DMS153 treated with DMSO at 0.1 percent for 48 hours (cell line): ENCODE measurements at regions not wholly inside any gene's neighbourhood (a gene's known extent, or its start where the extent isn't known, plus 50 kb on each side); places are given as distances from the start of the nearest gene placed in this dataset.

Source experiments
- DNase-seq: peaks from one replicate; lab custom pipeline; 2025; ENCODE audit not compliant: unreplicated experiment; lab: John Stamatoyannopoulos, UW

DNA sequence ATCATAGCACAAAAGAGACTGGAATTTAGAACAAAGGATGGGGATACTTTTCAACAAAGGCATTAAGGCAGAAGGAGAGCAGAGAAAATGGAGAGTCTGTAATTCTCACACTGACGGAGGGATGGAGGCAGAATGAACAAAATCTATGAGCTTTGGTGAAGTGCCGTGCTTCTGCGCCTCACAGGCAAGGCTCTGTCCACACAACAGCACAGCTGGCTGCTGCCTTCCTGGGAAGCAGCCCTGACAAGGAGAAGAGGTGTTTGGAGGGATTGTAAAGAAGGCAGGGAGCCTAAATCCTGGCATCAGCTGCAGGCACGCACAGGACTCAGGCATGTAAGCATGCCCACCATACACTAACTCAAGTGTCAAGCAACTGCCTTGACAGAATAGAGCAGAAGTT, 485.2 kb upstream of the KIF2A start:
- no peak for DNase-seq

DNA sequence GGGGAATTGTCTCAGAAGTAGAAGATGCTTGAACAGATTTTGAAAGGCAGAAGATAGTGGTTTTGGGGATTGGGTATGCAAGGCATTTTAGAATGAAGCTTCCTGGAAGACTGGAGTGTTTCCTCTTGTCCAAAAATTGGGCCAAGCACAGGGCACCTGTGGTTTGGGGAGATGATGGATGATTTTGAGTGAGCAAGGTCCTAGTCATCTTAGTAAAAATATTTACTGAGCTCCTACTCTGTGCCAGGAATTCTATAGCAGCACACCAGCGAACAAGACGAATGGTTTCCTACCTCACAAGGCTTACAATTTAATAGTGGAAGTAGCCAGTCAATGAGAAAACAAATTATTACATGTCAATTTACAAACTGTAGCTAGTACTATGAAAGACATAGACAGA, 484.4 kb upstream of the KIF2A start:
- no peak for DNase-seq

DNA sequence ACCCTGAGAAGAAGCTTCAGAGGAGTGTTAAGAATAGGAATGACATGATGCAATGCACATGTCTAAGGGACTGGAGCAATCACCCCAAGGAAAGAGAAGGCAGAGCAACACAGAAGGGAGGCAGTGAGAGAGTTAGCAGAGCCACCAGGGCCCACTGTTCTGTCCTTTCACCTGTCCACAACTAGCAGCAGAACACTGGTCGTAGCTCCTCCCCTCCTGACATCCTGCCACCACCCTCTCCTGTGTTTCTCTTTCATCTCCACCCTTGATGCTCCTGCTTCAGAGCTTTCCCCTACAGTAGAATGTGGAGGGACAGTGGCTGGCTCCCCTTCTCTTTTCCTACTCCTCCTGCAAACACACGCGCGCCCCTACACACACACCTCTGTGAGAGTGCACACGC, 483.4 kb upstream of the KIF2A start:
- DNase-seq, result no peak

GRCh38 chr5:61823065-61823464, 482.9 kb upstream of the KIF2A start:
- no peak for DNase-seq

- DNase-seq, result no peak
These were observed 482.2 kb upstream of the KIF2A start for GRCh38 chr5:61823781-61824180.

- no peak for DNase-seq
These were observed 481.6 kb upstream of the KIF2A start for GRCh38 chr5:61824396-61824795.

GRCh38 chr5:61827445-61827975, 478.5 kb upstream of the KIF2A start:
- no peak for DNase-seq

GRCh38 chr5:61828856-61829255, 477.1 kb upstream of the KIF2A start:
- DNase-seq, result no peak

DNA sequence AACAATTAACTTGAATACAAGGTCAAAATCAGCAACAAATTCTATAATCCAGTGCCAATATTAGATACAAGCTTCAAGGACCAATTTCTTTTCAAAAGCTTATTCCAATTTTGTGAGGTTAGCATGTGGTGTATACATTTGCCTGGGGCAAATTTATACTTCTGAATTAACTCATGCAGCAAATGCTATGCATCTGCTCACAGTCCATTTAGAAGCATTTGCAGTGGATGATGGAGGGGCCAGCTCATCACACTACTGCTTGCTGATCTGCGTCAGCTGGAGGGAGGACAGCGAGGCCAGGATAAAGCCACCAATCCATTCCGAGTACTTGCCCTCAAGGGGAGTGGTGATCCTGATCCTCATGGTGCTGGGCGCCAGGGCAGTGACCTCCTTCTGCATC, 474.3 kb upstream of the KIF2A start:
- no peak for DNase-seq

- DNase-seq, result no peak
These were observed 468.2 kb upstream of the KIF2A start for GRCh38 chr5:61837788-61838187.

DNA sequence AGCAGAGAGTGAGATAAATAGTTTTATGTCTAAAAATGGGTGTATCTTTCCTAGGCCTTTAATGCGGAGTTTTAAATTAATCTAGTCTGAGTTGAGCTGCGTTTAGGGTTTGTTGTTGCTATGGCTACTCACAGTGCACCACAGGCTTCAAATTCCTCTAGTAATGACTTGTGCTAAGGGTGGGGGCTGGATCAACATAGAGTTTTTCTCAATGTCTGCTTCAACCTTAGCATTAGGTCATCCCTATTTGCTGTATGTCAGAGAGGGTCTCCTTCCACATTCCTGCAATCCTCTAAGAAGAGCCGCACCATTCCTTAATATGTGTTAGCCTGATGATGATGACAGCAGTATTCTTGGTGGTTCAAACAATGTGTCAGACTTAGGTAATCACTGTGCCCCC, 465.6 kb upstream of the KIF2A start:
- no peak for DNase-seq

GRCh38 chr5:61842840-61843239, 463.2 kb upstream of the KIF2A start:
- no peak for DNase-seq

GRCh38 chr5:61850696-61851095, 455.3 kb upstream of the KIF2A start:
- no peak for DNase-seq

GRCh38 chr5:61854531-61854930, 451.5 kb upstream of the KIF2A start:
- no peak for DNase-seq

GRCh38 chr5:61860978-61861377, 445.0 kb upstream of the KIF2A start:
- no peak for DNase-seq

- DNase-seq, result no peak
These were observed 439.1 kb upstream of the KIF2A start for GRCh38 chr5:61866930-61867329.

DNA sequence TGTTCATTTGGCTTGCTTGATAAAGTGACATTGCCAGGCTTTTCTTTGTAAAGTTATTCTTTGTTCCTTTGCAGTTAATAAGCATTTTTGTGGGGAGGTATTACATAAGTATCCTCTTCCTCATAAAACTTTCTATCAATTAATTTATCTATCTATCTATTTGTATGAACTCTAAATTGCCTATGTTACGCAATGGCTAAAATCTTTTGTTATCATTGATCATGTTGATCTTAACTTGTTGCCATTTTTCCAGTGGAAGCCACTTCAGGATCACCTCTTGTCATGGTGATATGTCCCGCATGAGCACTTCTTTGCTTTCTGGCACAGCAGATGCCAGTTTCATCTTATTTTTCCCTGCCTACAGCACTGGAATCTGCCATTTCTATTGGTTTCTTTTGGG, 436.7 kb upstream of the KIF2A start:
- no peak for DNase-seq

GRCh38 chr5:61878471-61878870, 427.5 kb upstream of the KIF2A start:
- DNase-seq, result no peak

DNA sequence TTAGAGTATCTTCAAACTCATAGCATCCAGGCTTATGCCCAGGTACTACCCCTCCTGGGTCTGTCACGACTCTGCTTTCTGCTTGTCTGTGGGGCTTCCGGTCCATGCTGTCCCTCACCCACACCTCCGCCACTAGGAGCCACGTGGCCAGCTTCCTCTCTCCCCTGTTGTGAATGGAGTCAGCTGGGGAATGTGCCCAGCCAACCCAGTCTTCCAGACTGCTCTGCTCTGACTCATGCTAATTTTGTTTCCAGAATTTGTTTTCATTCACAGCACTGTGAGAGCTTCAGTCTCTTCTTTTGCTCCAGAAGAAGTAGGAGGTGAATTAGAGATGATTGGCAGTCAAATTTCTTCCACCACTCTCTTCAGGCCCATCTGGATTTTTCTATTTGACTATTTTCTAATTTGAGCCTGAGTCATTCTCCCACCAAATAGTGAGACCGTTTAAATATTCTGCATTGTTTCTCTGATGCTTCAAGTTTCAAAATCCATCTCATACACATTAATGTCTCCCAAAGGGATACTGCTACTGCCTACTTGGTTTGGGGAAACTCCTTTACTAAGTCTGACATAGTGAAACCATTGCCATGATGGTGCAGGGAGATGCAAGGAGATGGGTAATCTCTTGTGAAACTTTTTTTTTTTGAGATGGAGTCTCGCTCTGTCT, 424.1 kb upstream of the KIF2A start:
- no peak for DNase-seq

GRCh38 chr5:61882901-61883500, 423.0 kb upstream of the KIF2A start:
- DNase-seq, result no peak

DNA sequence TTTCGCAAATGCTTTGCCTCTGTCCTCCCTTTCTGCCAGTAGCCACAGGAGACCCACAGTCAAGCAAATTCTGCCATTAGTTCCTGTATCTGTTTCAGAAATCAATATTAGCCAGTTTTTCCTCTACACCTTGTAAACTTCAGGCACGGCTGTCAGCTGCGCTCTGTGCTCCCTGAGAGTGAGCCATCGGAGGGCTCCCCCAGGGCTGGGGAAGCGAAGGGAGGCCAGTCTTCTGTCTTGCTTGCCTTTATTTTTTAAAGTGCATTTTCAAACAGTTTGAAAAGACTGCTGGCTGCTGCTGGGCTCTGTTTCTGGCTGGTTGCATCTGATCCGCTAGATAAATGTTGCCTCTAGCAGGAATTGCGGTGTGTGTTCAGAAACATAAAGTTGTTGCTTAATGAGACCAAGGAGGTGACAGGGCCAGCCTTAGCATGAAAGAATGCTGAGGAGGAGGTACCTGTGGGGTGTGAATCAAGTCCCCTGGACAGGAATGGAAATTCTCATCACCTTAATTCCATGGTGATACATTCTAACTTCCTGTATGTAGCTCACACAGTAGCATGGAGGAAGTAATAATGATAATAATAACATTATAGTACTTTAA, 421.7 kb upstream of the KIF2A start:
- no peak for DNase-seq

DNA sequence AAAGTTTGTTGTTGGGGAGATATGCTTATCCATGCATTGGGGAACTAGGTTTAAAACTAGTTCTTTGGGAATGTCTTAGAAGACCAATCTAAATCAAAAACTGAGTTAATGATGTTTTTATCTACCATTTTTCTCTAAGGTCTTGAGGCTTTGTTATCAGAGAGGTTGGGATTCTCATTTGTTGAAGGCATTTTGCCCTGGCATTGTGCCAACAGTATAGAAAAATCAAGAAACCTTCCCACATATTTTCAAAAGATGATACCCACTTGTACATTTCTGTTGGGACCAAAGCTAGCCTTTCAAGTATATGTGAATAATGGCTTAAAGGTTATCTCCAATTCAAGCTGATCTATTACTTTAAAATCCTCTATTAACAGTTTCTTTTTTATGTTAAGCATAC, 419.8 kb upstream of the KIF2A start:
- DNase-seq, result no peak

DNA sequence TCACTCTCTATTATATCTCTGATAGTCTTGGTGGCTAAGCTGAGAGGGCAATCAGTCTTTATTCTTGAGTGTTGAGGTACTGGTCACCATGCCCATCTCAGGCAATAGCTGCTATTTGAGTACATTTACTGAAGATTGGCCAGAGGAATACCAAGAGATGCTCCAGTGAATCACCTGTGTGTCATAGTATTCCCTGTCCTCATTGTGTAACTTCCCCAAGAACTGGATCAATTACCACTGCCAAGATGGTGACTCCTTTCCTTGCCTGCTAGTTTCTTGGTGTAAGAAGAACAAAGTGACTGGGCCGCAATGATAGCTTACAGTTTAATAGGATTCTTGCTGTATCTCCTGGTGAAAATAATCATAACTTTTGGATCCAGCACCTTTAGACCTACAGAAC, 418.7 kb upstream of the KIF2A start:
- DNase-seq, result no peak
